ENCODE measurements at regions not wholly inside any gene's neighbourhood (a gene's known extent, or its start where the extent isn't known, plus 50 kb on each side); places are given as distances from the start of the nearest gene placed in this dataset.

DNA sequence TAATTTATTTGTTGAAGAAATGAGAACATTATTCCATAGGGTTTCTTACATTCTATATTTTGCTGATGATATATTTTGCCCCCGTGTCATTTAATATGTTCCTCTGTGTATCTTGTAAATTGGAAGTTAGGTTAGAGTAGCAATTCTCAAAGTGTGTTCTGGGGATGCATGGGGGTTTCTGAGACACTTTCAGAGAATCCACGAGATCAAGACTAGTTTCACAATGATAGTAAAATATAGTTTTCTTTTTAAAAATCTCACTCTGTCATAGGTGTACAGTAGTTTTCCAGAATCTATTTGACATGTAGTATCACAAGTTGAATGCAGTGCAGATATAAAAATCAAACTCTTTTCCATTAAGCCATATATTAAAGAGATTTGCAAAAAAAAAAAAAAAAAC, 488.6 kb upstream of the SGCD start:
- TF ChIP-seq POLR2A (IDR thresholded peaks at IDR 0.05): no peak
- no peak for TF ChIP-seq CTCF (IDR thresholded peaks at IDR 0.05)
- no peak for TF ChIP-seq POLR2AphosphoS5 (IDR thresholded peaks at IDR 0.05)
